GM19043 (cell line): ENCODE measurements at regions not wholly inside any gene's neighbourhood (a gene's known extent, or its start where the extent isn't known, plus 50 kb on each side); places are given as distances from the start of the nearest gene placed in this dataset.
"Not testable (repeated sequence)": the region's sequence is repeated elsewhere in the genome, so short reads cannot be mapped to it uniquely, and the experiment has no call there.

Experiments
- ATAC-seq: cut with Tn5 transposase; IDR thresholded peaks from one replicate; pipeline ENCODE4 v1.9.1; 2021; ENCODE audit warnings: low read depth; ENCODE audit not compliant: unreplicated experiment

DNA sequence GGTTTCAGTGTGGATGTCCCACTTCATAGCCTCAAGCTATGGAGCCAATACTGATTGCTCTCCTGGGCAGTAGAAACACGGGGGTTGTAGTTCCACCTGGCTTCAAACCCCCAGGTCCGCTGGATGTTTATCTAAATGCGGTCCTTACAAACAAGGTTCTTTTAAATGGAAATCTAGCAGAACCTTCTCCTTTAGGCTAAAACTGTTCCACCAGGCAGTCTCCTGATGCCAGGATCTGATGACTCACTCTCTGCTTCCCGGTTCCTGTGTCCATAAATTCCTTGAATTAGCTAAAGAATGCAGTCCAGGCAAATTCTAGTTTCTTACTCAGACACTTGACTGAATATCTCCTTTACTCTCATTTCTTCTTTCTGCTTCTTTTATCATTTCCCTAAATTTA, 108.4 kb upstream of the FAM3C start:
- no peak for ATAC-seq

DNA sequence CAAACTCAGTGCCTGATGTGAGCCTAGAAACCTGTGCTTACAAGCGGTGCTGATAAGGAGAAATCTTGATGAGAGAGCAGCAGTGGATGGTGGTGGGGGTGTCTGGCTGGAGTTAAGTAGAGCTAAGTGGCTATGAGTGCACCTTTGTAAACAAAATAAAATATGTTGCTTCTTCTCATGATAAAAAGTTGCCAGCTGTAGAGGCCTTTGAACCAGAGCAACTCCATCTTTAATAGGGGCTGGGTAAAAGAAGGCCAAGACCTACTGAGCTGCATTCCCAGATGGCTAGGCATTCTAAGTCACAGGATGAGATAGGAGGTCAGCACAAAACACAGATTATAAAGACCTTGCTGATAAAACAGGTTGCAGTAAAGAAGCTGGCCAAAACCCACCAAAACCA, 107.6 kb upstream of the FAM3C start:
- no peak for ATAC-seq

GRCh38 chr7:121503039-121503438, 106.9 kb upstream of the FAM3C start:
- no peak for ATAC-seq

GRCh38 chr7:121501566-121501965, 105.5 kb upstream of the FAM3C start:
- no peak for ATAC-seq

DNA sequence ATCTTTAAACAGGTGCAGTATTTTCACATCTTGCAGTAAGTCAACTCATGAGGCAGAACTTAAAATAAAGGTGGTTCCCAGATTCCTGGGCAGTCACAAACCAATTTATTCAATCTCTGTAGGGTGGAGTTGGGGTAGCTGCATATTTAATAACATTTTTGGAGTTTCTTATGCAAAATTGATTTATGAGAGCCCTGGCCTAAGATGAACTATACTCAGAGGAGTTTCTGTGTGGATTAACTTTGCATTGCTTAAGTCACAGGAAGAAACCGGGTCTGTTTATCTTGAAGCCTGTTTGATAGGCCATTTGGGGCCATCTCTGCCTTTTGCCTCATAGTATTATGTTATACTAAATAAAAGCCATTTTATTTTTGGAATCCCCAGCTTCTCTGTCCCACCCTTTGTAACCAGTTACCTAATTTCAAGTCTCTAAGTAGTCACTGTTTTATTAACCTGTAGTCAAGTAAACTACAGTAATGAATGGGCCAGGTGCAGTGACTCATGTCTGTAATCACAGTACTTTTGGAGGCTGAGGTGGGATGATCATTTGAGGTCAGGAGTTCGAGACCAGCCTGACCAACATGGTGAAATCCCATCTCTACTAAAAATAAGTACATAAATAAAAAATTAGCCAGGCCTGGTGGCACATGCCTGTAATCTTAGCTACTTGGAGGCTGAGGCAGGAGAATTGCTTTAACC, 104.4 kb upstream of the FAM3C start:
- no peak for ATAC-seq

GRCh38 chr7:121499624-121500023, 103.5 kb upstream of the FAM3C start:
- ATAC-seq: no peak

DNA sequence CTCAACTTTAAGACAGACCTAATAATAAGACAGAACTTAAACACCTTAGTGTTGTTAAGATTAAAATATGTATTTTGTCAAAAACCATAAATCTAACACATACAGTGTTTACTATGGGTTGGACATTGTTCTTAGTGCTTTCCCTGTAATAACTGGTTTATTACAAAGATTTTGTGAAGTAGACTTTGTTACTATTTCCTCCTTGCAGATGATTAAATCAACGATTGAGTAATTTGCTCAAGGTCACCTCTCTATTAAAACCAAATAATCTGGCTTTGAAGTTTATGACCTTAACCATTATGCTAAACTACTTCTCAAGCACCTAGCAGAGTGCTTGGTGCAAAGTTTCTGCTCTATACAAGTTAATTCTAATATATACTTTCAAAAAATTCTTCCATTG, 102.7 kb upstream of the FAM3C start:
- ATAC-seq: no peak

DNA sequence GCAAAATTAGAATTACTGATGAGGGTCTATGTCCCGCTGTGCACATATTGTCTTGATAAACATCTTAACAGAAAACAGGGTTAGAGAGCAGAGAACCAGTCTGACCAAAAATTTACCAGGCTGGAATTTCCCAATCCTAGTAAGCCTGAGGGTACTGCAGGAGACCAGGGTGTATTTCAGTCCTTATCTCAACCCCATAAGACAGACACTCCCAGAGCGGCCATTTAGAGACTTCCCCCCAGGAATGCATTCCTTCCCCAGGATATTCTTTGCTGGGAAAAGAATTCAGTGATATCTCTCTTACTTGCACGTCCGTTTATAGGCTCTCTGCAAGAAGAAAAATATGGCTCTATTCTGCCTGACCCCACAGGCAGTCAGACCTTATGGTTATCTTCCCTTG, 101.4 kb upstream of the FAM3C start:
- not testable (repeated sequence) for ATAC-seq

DNA sequence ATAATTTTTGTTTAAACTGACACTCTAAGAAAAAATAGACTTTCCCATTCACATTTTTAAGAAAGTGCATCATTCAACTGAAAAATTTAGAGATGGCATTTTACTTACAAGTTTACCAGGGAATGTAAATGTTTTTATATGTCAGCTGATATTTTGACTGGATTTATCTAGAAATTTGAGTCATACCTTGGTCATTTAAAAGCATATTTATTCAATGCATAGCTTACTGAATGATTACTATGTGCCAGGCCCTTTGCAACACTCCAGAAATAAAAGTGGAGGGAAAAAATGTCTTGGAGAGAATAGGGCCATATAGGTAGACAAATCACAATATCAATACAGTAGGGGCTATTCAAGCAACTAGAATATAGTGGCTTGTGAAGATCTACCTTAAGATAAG, 98.4 kb upstream of the FAM3C start:
- ATAC-seq: no peak

GRCh38 chr7:121493553-121493952, 97.4 kb upstream of the FAM3C start:
- ATAC-seq: no peak

GRCh38 chr7:121490309-121490708, 94.2 kb upstream of the FAM3C start:
- no peak for ATAC-seq

GRCh38 chr7:121489440-121489839, 93.3 kb upstream of the FAM3C start:
- ATAC-seq: no peak

- no peak for ATAC-seq
Observed at GRCh38 chr7:121488111-121488650, 92.1 kb upstream of the FAM3C start.

DNA sequence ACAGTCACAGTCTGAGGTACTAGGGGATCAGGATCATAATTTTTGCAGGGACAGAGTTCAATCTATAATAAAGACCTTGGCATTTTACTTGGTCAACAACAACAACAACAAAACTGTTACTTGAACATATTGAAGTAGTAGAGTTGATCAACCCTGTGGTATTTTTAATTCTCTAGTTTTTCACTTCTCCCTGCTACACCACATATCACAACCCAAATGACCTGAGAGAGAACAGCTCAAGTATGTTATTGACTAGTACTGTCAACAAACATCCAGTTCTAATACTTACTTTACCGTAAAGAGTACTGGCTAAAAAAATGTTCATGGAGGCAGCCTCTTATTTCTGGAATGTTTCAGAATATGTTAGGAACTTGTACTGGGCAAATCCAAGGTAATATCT, 90.5 kb upstream of the FAM3C start:
- ATAC-seq: no peak

GRCh38 chr7:121485467-121486243, 89.5 kb upstream of the FAM3C start:
- no peak for ATAC-seq

DNA sequence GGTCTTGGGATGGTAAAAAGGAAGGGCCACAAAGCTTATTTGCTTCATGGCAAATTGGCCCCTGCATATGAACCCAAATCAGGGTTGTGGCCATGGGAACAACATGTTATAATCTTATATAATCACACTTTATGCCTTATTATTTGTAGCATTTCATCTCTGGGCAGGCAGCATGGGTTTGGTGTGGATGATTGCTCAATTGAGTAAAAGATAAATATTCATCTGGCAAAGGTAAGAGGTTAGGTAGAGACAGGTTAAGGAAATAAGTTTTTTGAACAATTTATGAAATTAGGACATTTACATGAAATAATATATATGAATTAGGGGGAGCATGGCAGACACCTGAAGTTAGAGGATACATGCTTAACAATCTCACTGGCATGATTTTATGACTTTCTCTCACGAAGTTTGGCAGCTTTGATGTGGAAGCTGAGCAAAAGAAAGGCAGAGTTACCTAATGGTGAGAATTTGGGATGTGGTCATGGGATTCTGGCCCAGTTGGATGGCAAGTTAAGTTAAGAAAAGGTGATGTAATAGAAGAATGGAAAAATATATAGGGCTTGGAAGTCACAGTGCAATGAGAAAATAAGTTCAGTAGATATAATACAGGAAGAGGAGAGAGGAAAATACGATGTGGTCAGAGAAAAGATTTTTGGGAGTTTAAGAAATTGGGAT, 88.1 kb upstream of the FAM3C start:
- no peak for ATAC-seq

- no peak for ATAC-seq
Observed at GRCh38 chr7:121480566-121481335, 84.6 kb upstream of the FAM3C start.

DNA sequence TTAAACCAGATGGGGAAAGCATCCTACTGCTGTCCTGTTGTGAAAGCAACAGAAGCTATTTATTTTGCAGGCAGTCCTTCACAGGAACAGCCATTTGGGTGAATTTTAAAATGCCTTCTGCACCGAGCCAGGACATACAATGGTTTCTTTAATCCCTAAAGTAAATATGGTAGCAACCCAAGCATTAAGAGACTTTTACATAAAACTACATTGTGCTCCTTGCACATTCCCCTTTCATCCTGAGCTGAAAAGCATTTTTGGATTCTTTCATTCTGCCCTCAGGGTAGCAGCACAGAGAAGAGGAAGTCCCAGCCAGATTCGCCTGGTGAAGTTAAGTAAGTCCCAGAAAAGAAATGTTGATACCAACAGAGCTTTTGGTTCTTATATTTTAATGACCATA, 84.0 kb upstream of the FAM3C start:
- no peak for ATAC-seq

DNA sequence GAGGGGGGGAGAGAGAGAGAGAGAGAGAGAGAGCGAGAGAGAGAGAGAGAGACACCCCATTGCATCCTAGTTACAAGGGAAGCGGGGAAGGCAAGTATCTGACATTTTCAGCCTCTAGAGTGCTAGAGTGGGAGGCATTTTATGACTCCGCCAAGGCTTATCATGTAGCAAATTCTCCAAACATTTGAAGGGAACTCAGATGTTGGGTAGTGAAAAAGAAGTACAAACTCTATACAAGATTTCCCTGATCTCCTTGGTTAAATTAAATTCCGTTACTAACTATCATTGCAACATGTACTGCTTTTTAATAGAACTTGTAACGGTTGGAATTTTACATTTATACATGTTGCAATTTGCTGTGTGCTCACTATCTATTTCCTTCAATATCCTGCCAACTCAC, 83.4 kb upstream of the FAM3C start:
- no peak for ATAC-seq

GRCh38 chr7:121475806-121476205, 79.7 kb upstream of the FAM3C start:
- ATAC-seq: no peak

- ATAC-seq: no peak
Observed at GRCh38 chr7:121474301-121474673, 78.2 kb upstream of the FAM3C start.
